ENCODE measurements at regions not wholly inside any gene's neighbourhood (a gene's known extent, or its start where the extent isn't known, plus 50 kb on each side); places are given as distances from the start of the nearest gene placed in this dataset.

DNA sequence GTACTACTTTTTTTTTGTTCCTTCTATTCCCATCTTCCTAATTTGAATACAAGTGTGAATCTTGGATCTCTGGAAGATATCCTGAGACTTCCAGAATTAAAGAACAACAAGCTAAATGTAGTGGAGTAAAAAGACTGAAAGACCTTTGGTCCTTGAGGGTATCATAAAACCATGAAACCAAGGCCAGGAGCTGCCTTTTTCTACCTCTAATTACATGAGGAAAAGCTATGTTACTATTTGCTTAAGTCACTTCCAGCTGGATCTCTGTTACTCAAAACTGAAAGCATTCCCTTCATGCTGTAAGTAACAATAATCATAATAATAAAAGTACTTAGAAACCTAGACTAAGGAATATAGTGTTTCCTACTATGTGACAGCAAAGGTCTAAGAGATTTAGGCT is 649.6 kb downstream of the KCTD16 start:
- TF ChIP-seq CTCF (IDR thresholded peaks at IDR 0.05; ENCODE audit: low read length) (no peak), EZH2 (IDR thresholded peaks at IDR 0.05; ENCODE audit: borderline replicate concordance, low read length) (no peak)
- no peaks in the 10 kb centered on the region for H3K36me3 ChIP-seq (ENCODE audit: insufficient read depth, low read length)
- H2AFZ ChIP-seq (ENCODE audit: low read length): no peak overlapping the region
- H3K9me3 ChIP-seq (ENCODE audit: low read length): no peaks in the 10 kb centered on the region
- H3K27ac ChIP-seq (ENCODE audit: low read depth, low read length, poor library complexity, severe bottlenecking): no peak overlapping the region
- H3K4me1 ChIP-seq (ENCODE audit: insufficient read depth, low read length, severe bottlenecking): no peaks in the 10 kb centered on the region
- no peak overlapping the region for H3K9ac ChIP-seq (ENCODE audit: low read length)
- no peaks in the 10 kb centered on the region for H3K9me2 ChIP-seq (ENCODE audit: low read depth, low read length)
- no peaks in the 10 kb centered on the region for H3K79me2 ChIP-seq (ENCODE audit: insufficient read depth, low read length)
- H3F3A ChIP-seq (ENCODE audit: insufficient read depth, low read length): no peaks in the 10 kb centered on the region
- no peaks in the 10 kb centered on the region for H3K27me3 ChIP-seq (ENCODE audit: insufficient read depth, low read length)
- no peaks in the 10 kb centered on the region for H4K20me1 ChIP-seq (ENCODE audit: insufficient read depth, low read length)
- no peak overlapping the region for H3K4me3 ChIP-seq (ENCODE audit: low read depth, low read length, poor library complexity, severe bottlenecking)
- no peak overlapping the region for H3K4me2 ChIP-seq (ENCODE audit: low read length)

DNA sequence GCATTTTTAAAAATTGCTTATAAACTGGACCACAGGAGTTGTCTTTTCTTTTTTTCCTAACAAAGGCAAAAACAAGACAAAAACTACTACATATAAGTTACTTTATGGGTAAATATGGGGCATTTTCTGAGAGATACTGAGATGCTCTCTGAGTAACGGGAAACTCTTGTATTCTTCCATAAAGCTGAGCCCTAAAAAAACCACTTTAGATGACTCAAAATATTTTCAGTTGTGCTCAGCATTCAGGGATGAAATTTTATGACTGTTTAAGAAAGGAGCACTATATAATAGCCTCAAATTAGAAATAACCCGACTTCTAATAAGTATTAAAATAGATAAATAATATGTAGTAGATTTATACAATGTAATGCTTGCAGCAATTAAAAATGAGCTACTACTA is 644.5 kb downstream of the KCTD16 start:
- Histone ChIP-seq H4K20me1 (ENCODE audit: insufficient read depth, low read length) (no peaks in the 10 kb centered on the region), H3K4me1 (ENCODE audit: insufficient read depth, low read length, severe bottlenecking) (no peaks in the 10 kb centered on the region), H3K9me2 (ENCODE audit: low read depth, low read length) (no peaks in the 10 kb centered on the region), H3F3A (ENCODE audit: insufficient read depth, low read length) (no peaks in the 10 kb centered on the region), H3K27me3 (ENCODE audit: insufficient read depth, low read length) (no peaks in the 10 kb centered on the region), H3K4me2 (ENCODE audit: low read length) (no peak overlapping the region), H3K9me3 (ENCODE audit: low read length) (no peaks in the 10 kb centered on the region), H3K9ac (ENCODE audit: low read length) (no peak overlapping the region), H3K79me2 (ENCODE audit: insufficient read depth, low read length) (no peaks in the 10 kb centered on the region), H3K27ac (ENCODE audit: low read depth, low read length, poor library complexity, severe bottlenecking) (no peak overlapping the region), H3K4me3 (ENCODE audit: low read depth, low read length, poor library complexity, severe bottlenecking) (no peak overlapping the region), H2AFZ (ENCODE audit: low read length) (no peak overlapping the region), H3K36me3 (ENCODE audit: insufficient read depth, low read length) (no peaks in the 10 kb centered on the region)
- no peak for TF ChIP-seq CTCF (IDR thresholded peaks at IDR 0.05; ENCODE audit: low read length)
- TF ChIP-seq EZH2 (IDR thresholded peaks at IDR 0.05; ENCODE audit: borderline replicate concordance, low read length): no peak

DNA sequence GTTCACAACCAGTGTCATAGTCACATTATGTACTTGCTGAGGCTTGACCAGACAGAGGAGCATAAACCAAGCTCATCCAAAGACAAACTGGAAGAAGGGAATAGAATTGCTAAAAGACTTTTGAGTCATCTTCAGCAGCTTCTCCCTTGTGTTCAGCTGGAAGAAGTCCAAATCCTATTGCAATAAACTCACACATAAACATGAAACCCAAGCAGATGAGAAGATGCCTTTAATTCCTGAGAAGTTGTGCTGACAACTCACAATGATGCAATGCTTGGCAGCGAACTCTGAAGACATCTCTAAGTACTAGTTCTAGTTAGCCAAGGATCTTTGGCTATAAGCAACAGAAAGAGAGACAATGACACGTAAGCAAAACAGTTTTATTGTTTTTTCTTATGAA is 642.1 kb downstream of the KCTD16 start:
- no peaks in the 10 kb centered on the region for H3K36me3 ChIP-seq (ENCODE audit: insufficient read depth, low read length)
- no peak overlapping the region for H3K4me2 ChIP-seq (ENCODE audit: low read length)
- no peak overlapping the region for H3K4me3 ChIP-seq (ENCODE audit: low read depth, low read length, poor library complexity, severe bottlenecking)
- no peak for TF ChIP-seq CTCF (IDR thresholded peaks at IDR 0.05; ENCODE audit: low read length)
- H3K9me3 ChIP-seq (ENCODE audit: low read length): no peaks in the 10 kb centered on the region
- H3K4me1 ChIP-seq (ENCODE audit: insufficient read depth, low read length, severe bottlenecking): no peaks in the 10 kb centered on the region
- no peaks in the 10 kb centered on the region for H3F3A ChIP-seq (ENCODE audit: insufficient read depth, low read length)
- H3K9me2 ChIP-seq (ENCODE audit: low read depth, low read length): no peaks in the 10 kb centered on the region
- no peak overlapping the region for H3K9ac ChIP-seq (ENCODE audit: low read length)
- no peaks in the 10 kb centered on the region for H3K79me2 ChIP-seq (ENCODE audit: insufficient read depth, low read length)
- H3K27ac ChIP-seq (ENCODE audit: low read depth, low read length, poor library complexity, severe bottlenecking): no peak overlapping the region
- no peaks in the 10 kb centered on the region for H4K20me1 ChIP-seq (ENCODE audit: insufficient read depth, low read length)
- H2AFZ ChIP-seq (ENCODE audit: low read length): no peak overlapping the region
- H3K27me3 ChIP-seq (ENCODE audit: insufficient read depth, low read length): no peaks in the 10 kb centered on the region

Measured in OCI-LY1 (cell line).